Ectodermal cell (in vitro differentiated cells): ENCODE measurements at regions not wholly inside any gene's neighbourhood (a gene's known extent, or its start where the extent isn't known, plus 50 kb on each side); places are given as distances from the start of the nearest gene placed in this dataset.
"Not testable (repeated sequence)": the region's sequence is repeated elsewhere in the genome, so short reads cannot be mapped to it uniquely, and the experiment has no call there.

Experiments
- H3K27ac ChIP-seq: 2 replicates; pipeline ENCODE4 v1.7.0; 2013; ENCODE audit warnings: mild to moderate bottlenecking, low read depth, low read length; ENCODE audit not compliant: insufficient read depth, poor library complexity, severe bottlenecking
- H3K27me3 ChIP-seq: 2 replicates; pipeline ENCODE4 v1.7.0; 2013; ENCODE audit warnings: mild to moderate bottlenecking, low read length; ENCODE audit not compliant: insufficient read depth, control insufficient read depth, poor library complexity, severe bottlenecking
- H3K36me3 ChIP-seq: one replicate; pipeline ENCODE4 v1.7.0; 2013; ENCODE audit warnings: low read length; ENCODE audit not compliant: control insufficient read depth, insufficient read depth
- H3K4me1 ChIP-seq: one replicate; pipeline ENCODE4 v1.7.0; 2013; ENCODE audit warnings: low read length; ENCODE audit not compliant: control insufficient read depth, insufficient read depth
- H3K4me3 ChIP-seq: 2 replicates; pipeline ENCODE4 v1.7.0; 2013; ENCODE audit warnings: low read depth, low read length, control low read depth; ENCODE audit not compliant: insufficient read depth
- H3K9me3 ChIP-seq: 2 replicates; pipeline ENCODE4 v1.7.0; 2013; ENCODE audit warnings: mild to moderate bottlenecking, low read length, moderate library complexity; ENCODE audit not compliant: control insufficient read depth
- WGBS, 2 experiments: methylation state at CpG; one replicate each; pipeline ENCODE4 v1.1.7; 2013; ENCODE audit warnings: missing lambda C conversion rate in 2 of 2; 5-methylcytosine and 5-hydroxymethylcytosine counted together

DNA sequence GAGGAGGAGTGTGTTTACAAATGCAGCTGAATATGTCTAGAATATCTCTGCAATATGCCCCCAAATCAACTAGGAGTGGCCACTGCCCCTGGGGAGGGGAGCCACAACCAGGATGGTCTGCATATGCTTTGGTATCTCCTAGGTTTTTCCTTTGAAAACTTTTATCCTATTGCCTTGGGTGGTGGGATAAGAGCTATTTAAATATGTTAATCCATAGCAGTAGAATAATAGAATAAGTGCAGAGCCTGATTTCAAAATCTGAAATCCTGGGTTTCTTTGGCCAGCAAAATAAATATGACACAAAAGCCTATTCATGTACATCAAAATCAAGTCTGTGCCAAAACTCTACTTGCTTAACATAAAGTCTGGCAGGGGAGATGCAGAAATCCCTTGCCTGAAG lies 79.6 kb upstream of the FGFR2 start:
- no peak overlapping the region for H3K27ac ChIP-seq
- no peaks in the 10 kb centered on the region for H3K9me3 ChIP-seq
- no peaks in the 10 kb centered on the region for H3K36me3 ChIP-seq
- H3K27me3 ChIP-seq, result no peaks in the 10 kb centered on the region
- no peak overlapping the region for H3K4me3 ChIP-seq
- H3K4me1 ChIP-seq, result peaks cover 24% of the 10 kb centered on the region

DNA sequence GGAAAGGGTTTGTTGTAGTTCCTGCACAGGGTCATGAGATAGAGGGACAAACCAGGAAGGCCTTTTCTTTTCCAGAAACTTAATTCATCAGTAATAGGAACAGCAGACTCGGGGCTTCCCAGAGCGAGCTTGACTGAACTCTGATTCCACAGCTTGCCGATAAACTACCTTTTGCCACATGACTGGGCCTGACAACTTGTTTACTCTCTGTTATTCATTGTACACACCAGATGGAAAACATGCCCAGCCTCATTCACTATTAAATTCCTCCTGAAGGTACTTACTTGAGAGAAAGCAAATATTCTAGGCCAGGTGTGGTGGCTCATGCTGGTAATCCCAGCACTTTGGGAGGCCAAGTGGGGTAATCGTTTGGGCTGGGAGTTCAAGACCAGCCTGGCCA lies 77.1 kb upstream of the FGFR2 start:
- Histone ChIP-seq H3K36me3 (no peaks in the 10 kb centered on the region), H3K27me3 (no peaks in the 10 kb centered on the region), H3K4me1 (peaks cover 14% of the 10 kb centered on the region), H3K4me3 (no peak overlapping the region), H3K9me3 (no peaks in the 10 kb centered on the region), H3K27ac (no peak overlapping the region)
- WGBS, 2 experiments, result 92 to 93% methylated on average over 4 of the region's 4 CpGs

DNA sequence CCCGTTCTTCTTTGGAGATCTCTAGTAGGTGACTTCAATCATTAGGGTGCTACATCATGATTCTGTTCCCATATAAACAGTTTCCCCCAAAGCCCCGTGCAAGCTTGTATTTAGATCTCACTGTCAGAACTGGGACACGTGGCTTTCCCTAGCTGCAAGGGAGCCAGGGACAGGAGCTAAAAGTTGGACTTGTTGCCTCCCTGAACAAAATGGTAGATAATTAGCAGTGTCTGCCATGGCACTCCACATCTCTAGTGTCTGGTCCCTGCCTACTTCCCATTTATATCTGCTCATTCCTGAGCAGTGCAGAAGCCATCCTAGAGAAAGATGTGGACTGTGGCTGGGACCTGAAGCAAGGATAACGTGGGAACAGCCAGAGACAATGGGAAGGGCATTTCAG lies 76.6 kb upstream of the FGFR2 start:
- Histone ChIP-seq H3K4me3 (no peak overlapping the region), H3K9me3 (no peaks in the 10 kb centered on the region), H3K27ac (no peak overlapping the region), H3K27me3 (no peaks in the 10 kb centered on the region), H3K4me1 (peaks cover 12% of the 10 kb centered on the region), H3K36me3 (no peaks in the 10 kb centered on the region)
- WGBS, 2 experiments, result 94 to 97% methylated on average over 4 of the region's 4 CpGs

GRCh38 chr10:121672733-121673132 lies 74.5 kb upstream of the FGFR2 start:
- Histone ChIP-seq H3K4me1 (peaks cover 30% of the 10 kb centered on the region), H3K9me3 (no peaks in the 10 kb centered on the region), H3K36me3 (no peaks in the 10 kb centered on the region), H3K27ac (no peak overlapping the region), H3K4me3 (no peak overlapping the region), H3K27me3 (no peaks in the 10 kb centered on the region)
- 85 to 87% methylated on average over 9 of the region's 9 CpGs for WGBS, 2 experiments

DNA sequence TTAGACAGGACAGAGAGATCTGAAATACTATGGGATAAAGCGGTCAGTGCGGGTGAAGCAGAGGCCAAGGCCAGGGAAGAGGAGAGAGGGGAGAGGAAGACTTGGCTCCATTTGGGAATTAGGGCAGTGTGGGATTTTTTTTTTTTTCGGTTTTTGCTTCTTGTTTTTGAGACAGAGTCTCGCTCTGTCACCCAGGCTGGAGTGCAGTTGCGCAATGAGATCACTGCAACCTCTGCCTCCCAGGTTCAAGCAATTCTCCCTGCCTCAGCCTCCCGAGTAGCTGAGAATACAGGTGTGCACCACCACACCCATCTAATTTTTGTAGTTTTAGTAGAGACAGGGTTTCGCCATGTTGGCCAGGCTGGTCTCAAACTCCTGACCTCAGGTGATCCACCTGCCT lies 71.6 kb upstream of the FGFR2 start:
- not testable (repeated sequence) for H3K27ac ChIP-seq, H3K36me3 ChIP-seq, H3K27me3 ChIP-seq, H3K4me3 ChIP-seq, H3K9me3 ChIP-seq
- 95 to 96% methylated on average over 7 of the region's 7 CpGs for WGBS, 2 experiments
- peaks cover 30% of the 10 kb centered on the region for H3K4me1 ChIP-seq

DNA sequence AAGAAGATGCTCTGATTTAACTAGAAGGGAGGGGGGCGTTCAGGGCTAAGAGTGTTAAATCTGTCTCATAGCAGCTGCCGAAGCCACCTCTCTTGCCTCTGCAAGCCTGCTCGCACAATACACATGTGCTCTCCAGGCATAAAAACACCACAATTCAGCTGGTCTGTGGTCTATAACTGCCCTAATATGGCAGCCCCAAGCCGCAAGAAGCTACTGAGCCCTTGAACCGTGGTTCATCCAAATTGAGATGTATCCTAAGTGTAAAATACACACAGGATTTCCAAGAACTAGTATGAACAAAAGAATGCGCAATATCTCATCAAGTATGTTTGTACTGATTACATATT lies 70.8 kb upstream of the FGFR2 start:
- H3K4me3 ChIP-seq, result no peak overlapping the region
- H3K9me3 ChIP-seq, result peaks cover 2% of the 10 kb centered on the region
- H3K4me1 ChIP-seq, result peaks cover 30% of the 10 kb centered on the region
- WGBS, 2 experiments, result 57 to 67% methylated on average over 5 to 6 of the region's 6 CpGs
- no peak overlapping the region for H3K27ac ChIP-seq
- no peaks in the 10 kb centered on the region for H3K27me3 ChIP-seq
- no peaks in the 10 kb centered on the region for H3K36me3 ChIP-seq

- H3K36me3 ChIP-seq, result no peaks in the 10 kb centered on the region
- H3K4me3 ChIP-seq, result no peak overlapping the region
- 20% methylated on average over 9 of the region's 9 CpGs for WGBS, 2 experiments
- H3K27me3 ChIP-seq, result no peaks in the 10 kb centered on the region
- peaks cover 30% of the 10 kb centered on the region for H3K4me1 ChIP-seq
- peaks cover 2% of the 10 kb centered on the region for H3K9me3 ChIP-seq
- no peak overlapping the region for H3K27ac ChIP-seq
These were observed 70.2 kb upstream of the FGFR2 start for GRCh38 chr10:121668314-121669027.

DNA sequence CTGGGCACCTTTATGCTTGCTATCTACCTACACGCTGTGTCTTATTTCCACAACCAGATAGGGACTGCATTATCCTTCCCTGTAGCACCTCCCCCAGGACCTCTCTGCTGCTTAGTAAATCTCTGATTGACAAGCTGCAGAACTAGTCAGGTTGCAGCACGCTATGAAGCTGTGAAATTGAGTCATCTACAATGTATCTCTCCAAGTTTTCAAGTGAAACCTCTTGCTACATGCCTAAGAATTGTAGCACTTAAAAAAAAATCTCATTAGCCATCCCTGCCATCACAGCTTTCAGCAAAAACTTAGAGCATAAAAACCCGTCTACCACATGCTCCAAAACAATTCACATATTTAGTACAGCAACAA lies 69.7 kb upstream of the FGFR2 start:
- 85 to 87% methylated on average over 3 of the region's 3 CpGs for WGBS, 2 experiments
- Histone ChIP-seq H3K4me1 (peaks cover 30% of the 10 kb centered on the region), H3K27me3 (no peaks in the 10 kb centered on the region), H3K27ac (no peak overlapping the region), H3K36me3 (no peaks in the 10 kb centered on the region), H3K9me3 (peaks cover 2% of the 10 kb centered on the region), H3K4me3 (no peak overlapping the region)

DNA sequence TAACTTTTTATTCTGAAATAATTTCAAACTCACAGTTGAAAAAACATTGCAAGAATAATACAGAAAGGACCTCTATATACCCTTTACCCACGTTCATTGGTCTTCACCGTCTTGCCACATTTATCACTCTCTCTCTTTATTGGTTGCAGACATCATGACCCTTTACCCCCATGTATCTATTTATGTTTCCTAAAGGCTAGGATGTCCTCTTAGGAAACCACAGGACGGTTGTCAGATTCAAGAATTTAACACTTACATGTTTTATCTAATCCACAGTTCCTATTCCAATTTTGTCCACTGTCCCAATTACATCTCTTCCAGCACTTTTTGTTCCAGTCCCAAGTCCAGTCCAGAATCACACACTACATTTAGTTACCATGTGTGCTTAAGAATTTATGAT lies 67.6 kb upstream of the FGFR2 start:
- Histone ChIP-seq H3K36me3 (no peaks in the 10 kb centered on the region), H3K9me3 (peaks cover 2% of the 10 kb centered on the region), H3K27ac (no peak overlapping the region), H3K27me3 (no peaks in the 10 kb centered on the region), H3K4me3 (no peak overlapping the region), H3K4me1 (peaks cover 18% of the 10 kb centered on the region)
- WGBS, 2 experiments, result 92 to 95% methylated on average over 3 of the region's 3 CpGs

- WGBS, 2 experiments, result 93 to 94% methylated on average over 2 of the region's 2 CpGs
- H3K27me3 ChIP-seq, result no peaks in the 10 kb centered on the region
- H3K4me1 ChIP-seq, result peaks cover 17% of the 10 kb centered on the region
- H3K36me3 ChIP-seq, result no peaks in the 10 kb centered on the region
- H3K9me3 ChIP-seq, result peaks cover 2% of the 10 kb centered on the region
- H3K27ac ChIP-seq, result no peak overlapping the region
- no peak overlapping the region for H3K4me3 ChIP-seq
These were observed 66.4 kb upstream of the FGFR2 start for GRCh38 chr10:121664671-121665070.
